Fibroblast of lung (primary cell): ENCODE measurements at regions not wholly inside any gene's neighbourhood (a gene's known extent, or its start where the extent isn't known, plus 50 kb on each side); places are given as distances from the start of the nearest gene placed in this dataset.

Experiments used
- DNase-seq, 2 donors: peaks; one replicate each; pipeline versions ENCODE4 v3.0.0 to v3.0.0-alpha.2; 2010; ENCODE audit warnings: low read depth in 2 of 2
- H2AFZ ChIP-seq: 2 replicates; pipeline ENCODE4 v1.5.1; 2012; ENCODE audit warnings: low read length, control low read depth, inconsistent platforms
- H3K27ac ChIP-seq: 2 replicates; pipeline ENCODE4 v1.5.1; 2011; ENCODE audit warnings: low read length, control low read depth; ENCODE audit not compliant: insufficient read depth
- H3K27me3 ChIP-seq: 2 replicates; pipeline ENCODE4 v1.5.1; 2011; ENCODE audit warnings: mild to moderate bottlenecking, low read length; ENCODE audit not compliant: control insufficient read depth, insufficient read depth
- H3K36me3 ChIP-seq: 2 replicates; pipeline ENCODE4 v1.5.1; 2011; ENCODE audit warnings: low read length; ENCODE audit not compliant: control insufficient read depth, insufficient read depth
- H3K4me1 ChIP-seq: 2 replicates; pipeline ENCODE4 v1.5.1; 2011; ENCODE audit warnings: low read length; ENCODE audit not compliant: control insufficient read depth, insufficient read depth; ENCODE audit errors: extremely low read depth
- H3K4me2 ChIP-seq: 2 replicates; pipeline ENCODE4 v1.5.1; 2011; ENCODE audit warnings: low read length, control low read depth; ENCODE audit not compliant: insufficient read depth; ENCODE audit errors: extremely low read depth
- H3K4me3 ChIP-seq, 4 experiments: fragments of 200-600 bp in 1 of 4; sonication (generic) in 1 of 4; replicated peaks in 1 of 4; 2 replicates each; pipeline ENCODE4 v1.5.1; 2011 to 2016; ENCODE audit warnings: low read length in 4 of 4, low read depth in 3 of 4, mild to moderate bottlenecking in 3 of 4, control low read depth in 2 of 4, inconsistent platforms in 1 of 4, mixed read lengths in 1 of 4; ENCODE audit not compliant: insufficient read depth in 1 of 4; ENCODE audit errors: control extremely low read depth in 1 of 4
- H3K79me2 ChIP-seq: 2 replicates; pipeline ENCODE4 v1.5.1; 2012; ENCODE audit warnings: mild to moderate bottlenecking, low read length, inconsistent platforms; ENCODE audit not compliant: control insufficient read depth, insufficient read depth
- H3K9ac ChIP-seq: 2 replicates; pipeline ENCODE4 v1.5.1; 2011; ENCODE audit warnings: mild to moderate bottlenecking, low read length, control low read depth; ENCODE audit not compliant: insufficient read depth
- H3K9me3 ChIP-seq: 2 replicates; pipeline ENCODE4 v1.5.1; 2012; ENCODE audit warnings: low read depth, low read length; ENCODE audit not compliant: control insufficient read depth, insufficient read depth
- H4K20me1 ChIP-seq: 2 replicates; pipeline ENCODE4 v1.5.1; 2011; ENCODE audit warnings: low read length; ENCODE audit not compliant: control insufficient read depth, insufficient read depth; ENCODE audit errors: extremely low read depth
- CTCF ChIP-seq, 2 donors: IDR thresholded peaks in 1 of 2; conservative IDR thresholded peaks in 1 of 2; 1 replicate in 1 of 2; 2 replicates in 1 of 2; pipeline ENCODE4 v1.5.1; 2011 to 2012; ENCODE audit warnings: low read length in 2 of 2, control low read depth in 1 of 2, inconsistent platforms in 1 of 2, low read depth in 1 of 2, mild to moderate bottlenecking in 1 of 2
- EZH2 ChIP-seq: IDR thresholded peaks from 2 replicates; pipeline ENCODE4 v1.5.1; 2012; ENCODE audit warnings: low read length, control low read depth, mild to moderate bottlenecking; ENCODE audit errors: missing control alignments

GRCh38 chr3:151609491-151609890 is 124.2 kb upstream of the AADACL2 start:
- H3K27me3 ChIP-seq = no peaks in the 10 kb centered on the region
- H4K20me1 ChIP-seq = no peaks in the 10 kb centered on the region
- no peak overlapping the region for H3K4me3 ChIP-seq
- DNase-seq = no peak
- no peak overlapping the region for H3K4me2 ChIP-seq
- no peaks in the 10 kb centered on the region for H3K79me2 ChIP-seq
- no peak overlapping the region for H3K9ac ChIP-seq
- TF ChIP-seq CTCF (conservative IDR thresholded peaks at IDR 0.05 in 1 of 2, IDR thresholded peaks at IDR 0.05 in 1 of 2; ENCODE audit: low read depth in 1 of 2, low read length in 2 of 2) (no peak), EZH2 (no peak)
- no peaks in the 10 kb centered on the region for H3K4me1 ChIP-seq
- H3K9me3 ChIP-seq = no peaks in the 10 kb centered on the region
- H3K36me3 ChIP-seq = no peaks in the 10 kb centered on the region
- H2AFZ ChIP-seq = no peak overlapping the region
- no peak overlapping the region for H3K27ac ChIP-seq

- no peak overlapping the region for H2AFZ ChIP-seq
- H3K9ac ChIP-seq = no peak overlapping the region
- H4K20me1 ChIP-seq = no peaks in the 10 kb centered on the region
- no peaks in the 10 kb centered on the region for H3K4me1 ChIP-seq
- H3K27ac ChIP-seq = no peak overlapping the region
- DNase-seq = peak in 1 of 2 donors; percentile 50
- no peaks in the 10 kb centered on the region for H3K9me3 ChIP-seq
- no peak overlapping the region for H3K4me2 ChIP-seq
- no peak for TF ChIP-seq EZH2
- TF ChIP-seq CTCF (conservative IDR thresholded peaks at IDR 0.05 in 1 of 2, IDR thresholded peaks at IDR 0.05 in 1 of 2; ENCODE audit: low read depth in 1 of 2, low read length in 2 of 2) = no peak
- no peaks in the 10 kb centered on the region for H3K79me2 ChIP-seq
- H3K36me3 ChIP-seq = no peaks in the 10 kb centered on the region
- H3K4me3 ChIP-seq = no peak overlapping the region
- H3K27me3 ChIP-seq = no peaks in the 10 kb centered on the region
Observed at GRCh38 chr3:151604891-151605290, 128.8 kb upstream of the AADACL2 start.

- H3K36me3 ChIP-seq = no peaks in the 10 kb centered on the region
- TF ChIP-seq CTCF (conservative IDR thresholded peaks at IDR 0.05 in 1 of 2, IDR thresholded peaks at IDR 0.05 in 1 of 2; ENCODE audit: low read depth in 1 of 2, low read length in 2 of 2) (no peak), EZH2 (no peak)
- no peak overlapping the region for H3K4me3 ChIP-seq
- no peaks in the 10 kb centered on the region for H3K27me3 ChIP-seq
- no peaks in the 10 kb centered on the region for H3K79me2 ChIP-seq
- no peak overlapping the region for H3K9ac ChIP-seq
- no peaks in the 10 kb centered on the region for H3K4me1 ChIP-seq
- H4K20me1 ChIP-seq = no peaks in the 10 kb centered on the region
- no peak overlapping the region for H2AFZ ChIP-seq
- DNase-seq = no peak
- H3K9me3 ChIP-seq = no peaks in the 10 kb centered on the region
- H3K27ac ChIP-seq = no peak overlapping the region
- H3K4me2 ChIP-seq = no peak overlapping the region
Observed at GRCh38 chr3:151600783-151601182, 132.9 kb upstream of the AADACL2 start.
